Mesothelial cell of epicardium (in vitro differentiated cells): ENCODE measurements at regions not wholly inside any gene's neighbourhood (a gene's known extent, or its start where the extent isn't known, plus 50 kb on each side); places are given as distances from the start of the nearest gene placed in this dataset.

ENCODE experiments used
- DNase-seq, 2 experiments: peaks; one replicate each; pipeline ENCODE4 v3.0.0; 2021; ENCODE audit warnings: low spot score in 2 of 2; ENCODE audit not compliant: unreplicated experiment in 2 of 2
- H3K27ac Mint-ChIP-seq: 2 replicates; pipeline ENCODE4 v1.8.0; 2021; ENCODE audit warnings: mixed read lengths
- H3K27me3 Mint-ChIP-seq: 2 replicates; pipeline ENCODE4 v1.8.0; 2021; ENCODE audit warnings: low read depth, mixed read lengths
- H3K36me3 Mint-ChIP-seq: 2 replicates; pipeline ENCODE4 v1.8.0; 2021; ENCODE audit warnings: mixed read lengths
- H3K4me1 Mint-ChIP-seq: 2 replicates; pipeline ENCODE4 v1.8.0; 2021; ENCODE audit warnings: mixed read lengths
- H3K4me3 Mint-ChIP-seq: 2 replicates; pipeline ENCODE4 v1.8.0; 2021; ENCODE audit warnings: mild to moderate bottlenecking, moderate library complexity, mixed read lengths
- H3K9me3 Mint-ChIP-seq: 2 replicates; pipeline ENCODE4 v1.8.0; 2021; ENCODE audit warnings: mixed read lengths
- TF ChIP-seq, protein P1 (sequence below): fragments of 200-600 bp; sonication (generic); IDR thresholded peaks from one replicate; pipeline ENCODE4 v1.5.0; 2021; ENCODE audit warnings: antibody characterized with exemption; ENCODE audit not compliant: unreplicated experiment

DNA sequence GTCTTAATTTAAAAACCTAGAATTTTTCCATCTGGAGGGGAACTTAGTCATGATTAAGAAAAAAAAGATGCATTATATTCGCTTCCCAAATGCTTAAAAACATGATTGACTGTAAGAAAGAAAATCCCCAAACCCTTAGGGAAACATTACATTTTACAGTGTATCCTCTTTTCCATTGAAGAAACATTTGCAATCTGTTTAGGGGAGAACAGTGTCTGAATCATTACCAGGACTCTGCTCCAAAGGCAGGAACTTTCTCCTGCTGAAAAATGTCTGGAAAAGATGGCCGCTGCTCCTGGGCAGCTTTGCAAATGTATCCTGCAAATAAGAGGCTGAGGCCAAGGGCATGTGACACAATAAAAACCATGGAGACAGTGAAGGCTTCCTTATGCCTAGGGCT, 173.7 kb downstream of the BUB3 start:
- peaks cover 21% of the 10 kb centered on the region for H3K27me3 Mint-ChIP-seq
- no peaks in the 10 kb centered on the region for H3K36me3 Mint-ChIP-seq
- no peaks in the 10 kb centered on the region for H3K4me1 Mint-ChIP-seq
- H3K4me3 Mint-ChIP-seq = no peak overlapping the region
- DNase-seq = no peak
- H3K9me3 Mint-ChIP-seq = peaks cover 13% of the 10 kb centered on the region
- TF ChIP-seq, protein P1, sequence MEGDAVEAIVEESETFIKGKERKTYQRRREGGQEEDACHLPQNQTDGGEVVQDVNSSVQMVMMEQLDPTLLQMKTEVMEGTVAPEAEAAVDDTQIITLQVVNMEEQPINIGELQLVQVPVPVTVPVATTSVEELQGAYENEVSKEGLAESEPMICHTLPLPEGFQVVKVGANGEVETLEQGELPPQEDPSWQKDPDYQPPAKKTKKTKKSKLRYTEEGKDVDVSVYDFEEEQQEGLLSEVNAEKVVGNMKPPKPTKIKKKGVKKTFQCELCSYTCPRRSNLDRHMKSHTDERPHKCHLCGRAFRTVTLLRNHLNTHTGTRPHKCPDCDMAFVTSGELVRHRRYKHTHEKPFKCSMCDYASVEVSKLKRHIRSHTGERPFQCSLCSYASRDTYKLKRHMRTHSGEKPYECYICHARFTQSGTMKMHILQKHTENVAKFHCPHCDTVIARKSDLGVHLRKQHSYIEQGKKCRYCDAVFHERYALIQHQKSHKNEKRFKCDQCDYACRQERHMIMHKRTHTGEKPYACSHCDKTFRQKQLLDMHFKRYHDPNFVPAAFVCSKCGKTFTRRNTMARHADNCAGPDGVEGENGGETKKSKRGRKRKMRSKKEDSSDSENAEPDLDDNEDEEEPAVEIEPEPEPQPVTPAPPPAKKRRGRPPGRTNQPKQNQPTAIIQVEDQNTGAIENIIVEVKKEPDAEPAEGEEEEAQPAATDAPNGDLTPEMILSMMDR = no peak
- no peak overlapping the region for H3K27ac Mint-ChIP-seq

DNA sequence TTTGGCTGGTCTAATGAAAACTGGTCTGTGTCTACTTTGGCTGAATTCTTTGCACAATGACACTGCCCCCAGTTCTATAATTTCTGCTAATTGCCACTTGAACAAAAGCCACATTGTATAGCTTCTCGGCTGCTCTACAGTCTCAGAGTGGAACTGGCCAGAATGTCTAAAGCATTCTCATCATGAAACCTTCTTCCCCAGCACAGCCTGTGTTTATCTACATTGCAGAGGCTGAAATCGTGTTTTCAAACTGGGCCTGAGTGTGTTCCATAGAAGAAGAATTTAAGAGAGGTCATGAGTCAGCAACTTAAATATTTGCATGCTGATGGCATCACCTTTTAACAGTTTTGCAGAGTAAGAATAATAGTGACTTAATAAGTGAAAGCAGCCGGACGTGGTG, 177.2 kb downstream of the BUB3 start:
- Mint-ChIP-seq H3K9me3 (peaks cover 20% of the 10 kb centered on the region), H3K4me1 (no peaks in the 10 kb centered on the region), H3K36me3 (no peaks in the 10 kb centered on the region), H3K27me3 (peaks cover 2% of the 10 kb centered on the region), H3K27ac (no peak overlapping the region), H3K4me3 (no peak overlapping the region)
- no peak for DNase-seq
- TF ChIP-seq, protein P1 = no peak

DNA sequence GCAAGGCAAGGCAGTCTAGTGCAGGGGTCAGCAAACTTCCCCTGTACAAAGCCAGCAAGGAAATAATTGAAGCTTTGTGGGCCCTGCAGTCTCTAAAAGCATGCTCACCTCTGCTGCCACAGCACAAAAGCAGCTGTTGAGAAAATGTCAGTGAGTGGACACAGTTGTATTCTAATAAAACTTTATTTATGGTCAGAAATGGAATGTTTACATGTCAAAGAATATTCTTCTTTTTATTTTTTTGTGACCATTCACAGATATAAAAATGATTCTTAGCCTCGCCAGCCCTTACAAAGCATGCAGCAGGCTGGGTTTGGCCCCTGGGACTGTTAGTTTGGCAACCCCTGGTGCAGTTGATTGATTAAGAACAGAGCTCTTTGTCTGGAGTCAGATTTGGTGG, 192.4 kb downstream of the BUB3 start:
- H3K9me3 Mint-ChIP-seq = no peaks in the 10 kb centered on the region
- peaks cover 24% of the 10 kb centered on the region for H3K27me3 Mint-ChIP-seq
- H3K36me3 Mint-ChIP-seq = no peaks in the 10 kb centered on the region
- no peak overlapping the region for H3K27ac Mint-ChIP-seq
- H3K4me3 Mint-ChIP-seq = no peak overlapping the region
- H3K4me1 Mint-ChIP-seq = no peaks in the 10 kb centered on the region
- no peak for DNase-seq
- TF ChIP-seq, protein P1 = no peak

DNA sequence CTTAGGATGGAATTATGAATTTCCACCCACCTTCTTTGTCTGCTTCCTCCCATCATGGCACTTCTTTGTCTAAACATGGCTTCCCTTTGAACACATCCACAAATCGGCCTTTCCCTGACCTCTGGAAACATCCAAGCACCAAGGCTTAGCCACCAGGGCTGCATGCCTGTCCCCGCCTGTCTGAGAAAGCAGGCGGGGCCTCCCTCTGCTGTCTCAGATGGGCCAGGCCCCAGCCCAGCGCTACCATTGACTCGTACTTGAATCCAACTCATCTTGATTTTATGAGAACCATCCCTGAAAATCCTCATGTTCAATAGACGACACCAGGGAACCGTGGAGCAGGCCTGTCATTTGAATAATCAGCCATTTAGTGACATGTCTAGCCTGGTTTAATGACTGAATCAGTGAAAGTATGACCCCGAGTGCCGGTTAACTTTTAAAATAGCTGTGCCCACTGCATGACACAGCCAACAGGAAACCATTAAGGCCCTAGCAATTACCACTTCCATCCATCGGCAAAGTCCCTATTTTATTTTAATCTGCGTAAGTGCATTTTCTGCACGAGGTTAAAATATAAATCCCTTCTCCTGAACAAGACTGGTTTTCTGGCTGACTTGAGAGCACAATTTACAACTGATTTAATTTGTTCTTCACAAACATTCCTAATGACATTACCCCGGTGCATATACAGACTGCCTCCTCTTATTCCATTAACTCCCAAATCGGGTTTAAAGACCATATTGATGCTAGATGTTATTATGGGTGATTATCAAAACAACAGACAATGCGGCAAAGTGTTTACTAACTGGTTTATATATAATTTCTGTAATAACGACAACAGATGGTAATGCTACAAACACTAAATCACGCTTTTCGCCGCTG, 194.7 kb downstream of the BUB3 start:
- H3K4me3 Mint-ChIP-seq = no peak overlapping the region
- DNase-seq = no peak
- H3K36me3 Mint-ChIP-seq = no peaks in the 10 kb centered on the region
- no peaks in the 10 kb centered on the region for H3K4me1 Mint-ChIP-seq
- H3K9me3 Mint-ChIP-seq = no peaks in the 10 kb centered on the region
- H3K27ac Mint-ChIP-seq = no peak overlapping the region
- H3K27me3 Mint-ChIP-seq = peaks cover 12% of the 10 kb centered on the region
- TF ChIP-seq, protein P1 = no peak

DNA sequence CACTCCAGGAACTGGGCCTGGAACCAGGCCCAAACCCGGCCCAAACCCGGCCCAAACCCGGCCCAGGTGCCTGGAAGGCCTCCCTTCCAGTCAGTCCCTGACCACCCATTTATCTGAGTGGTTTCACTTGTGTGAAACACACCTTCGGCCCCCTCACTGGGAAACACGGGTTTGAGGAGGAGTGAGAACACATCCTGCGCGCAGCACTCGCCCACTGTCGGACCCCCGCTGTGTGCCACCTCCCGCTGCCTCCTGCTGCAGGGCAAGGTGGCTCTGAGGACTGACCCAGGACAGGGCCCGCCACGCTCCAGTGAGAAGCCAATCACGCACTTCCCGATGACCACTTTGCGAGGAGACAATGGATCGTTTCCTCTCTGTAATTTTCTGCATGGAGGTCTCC, 197.5 kb downstream of the BUB3 start:
- Mint-ChIP-seq H3K4me3 (no peak overlapping the region), H3K4me1 (peaks cover 11% of the 10 kb centered on the region), H3K27me3 (peaks cover 27% of the 10 kb centered on the region), H3K36me3 (no peaks in the 10 kb centered on the region), H3K9me3 (no peaks in the 10 kb centered on the region), H3K27ac (no peak overlapping the region)
- TF ChIP-seq, protein P1 = no peak
- no peak for DNase-seq
